Suprapubic skin (tissue), 4 donors: ENCODE measurements at regions not wholly inside any gene's neighbourhood (a gene's known extent, or its start where the extent isn't known, plus 50 kb on each side); places are given as distances from the start of the nearest gene placed in this dataset.

ENCODE experiments used
- DNase-seq, 2 donors: peaks; one replicate each; pipeline ENCODE4 v3.0.0-alpha.2; 2019; ENCODE audit warnings: low spot score in 2 of 2
- H3K27ac ChIP-seq: fragments of 200-600 bp; sonication (generic); one replicate; pipeline ENCODE4 v1.5.1; 2019
- H3K27me3 ChIP-seq: fragments of 200-600 bp; sonication (generic); one replicate; pipeline ENCODE4 v1.5.1; 2019
- H3K36me3 ChIP-seq: fragments of 200-600 bp; sonication (generic); one replicate; pipeline ENCODE4 v1.5.1; 2019
- H3K4me1 ChIP-seq: fragments of 200-600 bp; sonication (generic); one replicate; pipeline ENCODE4 v1.5.1; 2019
- H3K4me3 ChIP-seq: fragments of 200-600 bp; sonication (generic); one replicate; pipeline ENCODE4 v1.5.1; 2019; ENCODE audit warnings: mild to moderate bottlenecking
- H3K9me3 ChIP-seq: fragments of 200-600 bp; sonication (generic); one replicate; pipeline ENCODE4 v1.5.1; 2019
- CTCF ChIP-seq, 2 donors: fragments of 200-600 bp in 1 of 2; fragments of 450-650 bp in 1 of 2; sonication (generic) in 1 of 2; IDR thresholded peaks; one replicate each; pipeline ENCODE4 v1.5.1; 2016 to 2019; ENCODE audit warnings: antibody characterized with exemption in 2 of 2, mild to moderate bottlenecking in 1 of 2, moderate library complexity in 1 of 2
- EP300 ChIP-seq: sonication (generic); formaldehyde crosslinking; IDR thresholded peaks from one replicate; pipeline ENCODE4 v1.6.1; 2017; ENCODE audit warnings: antibody characterized with exemption
- POLR2A ChIP-seq, 2 donors: fragments of 450-650 bp; IDR thresholded peaks; one replicate each; pipeline ENCODE4 v1.6.1; 2017; ENCODE audit warnings: antibody characterized with exemption in 2 of 2, mild to moderate bottlenecking in 2 of 2, moderate library complexity in 2 of 2
- POLR2AphosphoS5 ChIP-seq, 3 donors: sonication (generic); formaldehyde crosslinking; IDR thresholded peaks; one replicate each; pipeline ENCODE4 v1.6.1; 2017; ENCODE audit warnings: antibody characterized with exemption in 3 of 3
- WGBS: methylation state at CpG from one replicate; pipeline ENCODE4 v1.1.5; 2018; 5-methylcytosine and 5-hydroxymethylcytosine counted together

- Histone ChIP-seq H3K4me1 (no peaks in the 10 kb centered on the region), H3K27me3 (no peaks in the 10 kb centered on the region), H3K36me3 (no peaks in the 10 kb centered on the region), H3K4me3 (no peak overlapping the region), H3K9me3 (no peaks in the 10 kb centered on the region), H3K27ac (no peak overlapping the region)
- no peak for TF ChIP-seq POLR2AphosphoS5 (IDR thresholded peaks at IDR 0.05)
- no peak for TF ChIP-seq POLR2A (IDR thresholded peaks at IDR 0.05)
- TF ChIP-seq CTCF (IDR thresholded peaks at IDR 0.05), result no peak
- TF ChIP-seq EP300, result no peak
- 70% methylated on average over 2 of the region's 2 CpGs for WGBS
- DNase-seq, result no peak
These were observed 529.8 kb upstream of the PRMT6 start for GRCh38 chr1:106526650-106527049.

- WGBS, result 61% methylated on average over 2 of the region's 2 CpGs
- H3K27ac ChIP-seq, result no peak overlapping the region
- no peak for DNase-seq
- TF ChIP-seq EP300 (no peak), CTCF (IDR thresholded peaks at IDR 0.05) (no peak), POLR2A (IDR thresholded peaks at IDR 0.05) (no peak), POLR2AphosphoS5 (IDR thresholded peaks at IDR 0.05) (no peak)
- no peak overlapping the region for H3K4me3 ChIP-seq
- H3K27me3 ChIP-seq, result no peaks in the 10 kb centered on the region
- H3K4me1 ChIP-seq, result no peaks in the 10 kb centered on the region
- H3K36me3 ChIP-seq, result no peaks in the 10 kb centered on the region
- H3K9me3 ChIP-seq, result no peaks in the 10 kb centered on the region
These were observed 521.9 kb upstream of the PRMT6 start for GRCh38 chr1:106534612-106535011.

- H3K4me1 ChIP-seq, result no peaks in the 10 kb centered on the region
- H3K4me3 ChIP-seq, result no peak overlapping the region
- no peak for DNase-seq
- H3K36me3 ChIP-seq, result no peaks in the 10 kb centered on the region
- TF ChIP-seq EP300 (no peak), POLR2AphosphoS5 (IDR thresholded peaks at IDR 0.05) (no peak), CTCF (IDR thresholded peaks at IDR 0.05) (no peak), POLR2A (IDR thresholded peaks at IDR 0.05) (no peak)
- no peaks in the 10 kb centered on the region for H3K27me3 ChIP-seq
- H3K27ac ChIP-seq, result no peak overlapping the region
- peaks cover 10% of the 10 kb centered on the region for H3K9me3 ChIP-seq
These were observed 519.7 kb upstream of the PRMT6 start for GRCh38 chr1:106536741-106537140.

- no peak for DNase-seq
- Histone ChIP-seq H3K27me3 (no peaks in the 10 kb centered on the region), H3K4me3 (no peak overlapping the region), H3K4me1 (no peaks in the 10 kb centered on the region), H3K36me3 (no peaks in the 10 kb centered on the region), H3K27ac (no peak overlapping the region), H3K9me3 (no peaks in the 10 kb centered on the region)
- 64% methylated on average over 1 of the region's 1 CpG for WGBS
- TF ChIP-seq EP300 (no peak), CTCF (IDR thresholded peaks at IDR 0.05) (no peak), POLR2A (IDR thresholded peaks at IDR 0.05) (no peak), POLR2AphosphoS5 (IDR thresholded peaks at IDR 0.05) (no peak)
These were observed 507.7 kb upstream of the PRMT6 start for GRCh38 chr1:106548726-106549125.

GRCh38 chr1:106554294-106554693 is 502.2 kb upstream of the PRMT6 start:
- no peak for DNase-seq
- TF ChIP-seq POLR2AphosphoS5 (IDR thresholded peaks at IDR 0.05), result no peak
- no peak for TF ChIP-seq POLR2A (IDR thresholded peaks at IDR 0.05)
- TF ChIP-seq EP300, result no peak
- TF ChIP-seq CTCF (IDR thresholded peaks at IDR 0.05), result no peak

More at GRCh38 chr1:106554294-106554693, 502.2 kb upstream of the PRMT6 start:
- no peaks in the 10 kb centered on the region for H3K9me3 ChIP-seq
- no peak overlapping the region for H3K27ac ChIP-seq
- H3K4me3 ChIP-seq, result no peak overlapping the region
- H3K27me3 ChIP-seq, result no peaks in the 10 kb centered on the region
- H3K36me3 ChIP-seq, result no peaks in the 10 kb centered on the region
- H3K4me1 ChIP-seq, result no peaks in the 10 kb centered on the region
